KG1 (cell line): ENCODE measurements at regions not wholly inside any gene's neighbourhood (a gene's known extent, or its start where the extent isn't known, plus 50 kb on each side); places are given as distances from the start of the nearest gene placed in this dataset.
"Not testable (repeated sequence)": the region's sequence is repeated elsewhere in the genome, so short reads cannot be mapped to it uniquely, and the experiment has no call there.

Experiments used
- DNase-seq: peaks from one replicate; lab custom pipeline; 2025; lab: John Stamatoyannopoulos, UW

DNA sequence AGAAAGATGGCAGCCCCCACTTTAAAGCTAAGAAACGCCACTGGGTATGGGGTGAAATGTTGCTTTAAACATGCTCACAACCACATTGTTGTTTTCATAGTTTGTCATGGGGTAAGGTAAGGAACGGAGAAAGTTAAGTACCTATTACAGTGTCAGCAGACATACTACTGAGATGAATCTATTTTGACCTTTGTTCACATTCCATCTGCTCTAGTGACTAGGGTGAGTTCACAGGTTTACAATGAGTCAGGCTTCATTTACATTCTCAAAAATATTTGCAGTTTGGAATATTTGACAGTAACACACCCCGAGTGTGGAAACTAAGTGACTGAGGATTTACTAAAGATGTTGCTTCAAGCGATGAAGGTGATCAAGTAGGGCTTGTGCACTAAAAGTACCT, 428.7 kb upstream of the ACVR2A start:
- DNase-seq = no peak

DNA sequence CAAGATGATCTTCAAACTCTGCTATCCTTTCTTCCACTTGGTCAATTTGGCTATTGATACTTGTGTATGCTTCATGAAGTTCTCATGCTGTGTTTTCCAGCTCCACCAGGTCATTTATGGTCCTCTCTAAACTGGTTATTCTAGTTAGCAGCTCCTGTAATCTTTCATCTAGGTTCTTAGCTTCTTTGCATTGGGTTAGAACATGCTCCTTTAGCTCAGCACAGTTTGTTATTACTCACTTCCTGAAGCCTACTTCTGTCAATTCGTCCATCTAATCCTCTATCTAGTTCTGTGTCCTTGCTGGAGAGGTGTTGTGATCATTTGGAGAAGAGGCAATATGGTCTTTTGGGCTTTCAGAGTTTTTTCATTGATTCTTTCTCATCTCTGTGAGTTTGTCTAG, 430.2 kb upstream of the ACVR2A start:
- DNase-seq = not testable (repeated sequence)

DNA sequence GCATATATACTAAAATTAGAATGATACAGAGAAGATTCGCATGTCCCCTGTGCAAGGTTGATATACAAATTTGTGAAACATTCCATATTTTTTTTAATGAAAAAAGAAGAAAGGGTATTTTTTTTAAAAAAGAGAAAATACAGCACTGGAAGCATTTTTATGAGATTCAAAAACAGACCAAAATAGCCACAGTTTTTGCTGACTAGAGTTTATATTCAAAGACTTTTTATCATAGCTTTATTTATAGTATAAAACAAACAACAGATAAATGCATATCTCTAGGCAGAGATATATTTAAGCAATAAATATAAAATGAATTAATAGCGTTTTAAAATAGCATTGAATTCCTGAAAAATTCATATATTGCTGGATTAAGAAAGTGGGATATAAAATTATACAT, 436.5 kb upstream of the ACVR2A start:
- no peak for DNase-seq

DNA sequence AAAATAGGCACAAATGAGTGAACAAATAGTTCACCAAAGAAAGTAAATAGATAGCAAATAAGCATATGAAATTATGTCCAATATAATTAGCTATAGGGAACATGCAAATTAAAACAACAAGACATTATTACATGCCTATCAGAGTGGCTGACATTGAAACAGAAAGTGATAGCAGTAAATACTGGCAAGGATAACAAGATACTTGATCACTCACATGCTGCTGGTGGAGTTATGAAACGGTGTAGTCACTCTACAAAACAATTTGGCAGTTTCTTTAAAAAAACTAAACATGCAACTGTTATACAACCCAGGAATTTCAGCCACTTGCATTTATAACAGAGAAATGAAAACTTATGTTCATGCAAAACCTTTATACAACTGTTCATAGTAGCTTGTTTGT, 439.2 kb upstream of the ACVR2A start:
- DNase-seq = no peak

DNA sequence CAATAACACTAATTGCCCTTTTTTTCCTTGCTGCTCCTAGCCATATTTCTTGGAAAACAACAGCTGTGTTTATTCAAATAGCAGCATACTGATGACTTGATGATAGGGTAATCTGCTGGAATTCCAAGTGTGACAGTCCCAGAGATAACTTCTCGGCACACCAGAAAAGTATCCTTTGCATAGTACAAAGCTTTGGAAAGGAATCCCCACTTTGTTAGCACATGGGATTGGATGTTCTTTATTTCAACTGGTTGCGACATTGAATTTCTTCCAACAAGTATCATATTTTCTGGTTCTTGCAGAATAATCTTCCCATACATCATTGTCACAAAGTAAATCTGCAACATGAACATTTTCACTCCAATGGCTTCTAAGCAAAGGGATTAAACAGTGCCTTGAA, 445.8 kb upstream of the ACVR2A start:
- no peak for DNase-seq

DNA sequence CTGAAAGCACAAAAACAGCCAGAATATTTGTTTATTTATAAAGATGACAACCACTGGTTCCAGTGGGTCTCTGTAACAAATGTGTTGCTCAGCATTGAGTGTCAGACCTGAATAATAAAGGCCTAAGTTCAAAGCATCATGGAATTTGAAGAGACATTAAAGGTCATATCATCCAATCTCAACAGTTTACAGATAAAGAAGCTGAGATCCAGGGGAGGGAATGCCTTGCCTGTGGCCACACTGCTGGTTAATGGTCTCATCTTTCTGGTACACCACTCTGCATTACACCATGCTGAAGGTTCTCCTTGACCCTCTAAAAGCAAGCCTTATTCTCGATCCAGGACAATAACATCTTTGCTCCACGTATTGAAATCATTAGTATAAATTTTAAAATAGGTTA, 446.5 kb upstream of the ACVR2A start:
- no peak for DNase-seq

DNA sequence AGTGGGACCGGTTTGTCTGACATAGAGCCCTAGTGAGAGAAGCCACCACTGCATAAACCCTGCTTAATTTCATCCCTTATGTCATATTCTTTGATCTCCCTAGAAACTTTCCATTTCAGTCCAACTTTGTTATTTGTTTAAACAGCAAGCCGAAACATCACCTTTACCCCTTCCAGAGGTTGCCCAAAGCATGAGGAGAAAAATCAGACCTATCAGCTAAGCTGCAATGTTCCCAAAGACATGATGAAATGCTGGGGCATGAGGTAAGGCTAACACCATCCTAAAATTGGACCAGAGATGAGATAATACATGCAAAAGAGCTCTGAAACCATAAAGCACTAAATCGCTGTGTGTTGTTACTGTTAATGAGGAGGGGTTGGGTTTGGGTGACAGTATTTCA, 447.9 kb upstream of the ACVR2A start:
- no peak for DNase-seq

DNA sequence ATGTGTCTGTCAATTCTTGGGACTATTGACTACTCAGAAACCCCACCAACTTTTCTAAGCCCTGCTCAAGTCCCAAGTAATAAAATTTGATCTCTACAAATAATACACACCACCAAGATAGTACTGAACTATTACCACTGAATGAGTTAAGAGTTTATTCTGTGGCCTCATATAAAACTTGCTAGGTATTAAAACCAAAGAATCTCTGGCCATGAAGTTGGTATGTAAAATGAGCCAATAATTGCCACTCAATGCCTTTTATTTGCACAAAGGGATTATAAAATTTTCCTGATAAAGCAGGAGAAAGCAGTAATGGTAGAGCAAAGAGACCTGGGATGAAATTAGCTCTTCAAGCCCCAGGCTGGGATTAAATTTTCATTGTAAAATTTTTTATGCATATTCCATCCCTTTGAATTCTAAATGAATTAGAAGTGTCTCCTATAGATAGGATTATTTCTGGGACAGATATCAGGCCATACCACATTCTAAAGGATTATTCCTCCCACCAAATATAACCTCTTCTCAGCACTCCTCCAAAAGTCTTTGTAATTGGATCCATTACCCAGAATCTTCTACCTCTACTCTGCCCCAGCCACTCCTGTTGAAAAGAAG, 450.5 kb upstream of the ACVR2A start:
- no peak for DNase-seq

DNA sequence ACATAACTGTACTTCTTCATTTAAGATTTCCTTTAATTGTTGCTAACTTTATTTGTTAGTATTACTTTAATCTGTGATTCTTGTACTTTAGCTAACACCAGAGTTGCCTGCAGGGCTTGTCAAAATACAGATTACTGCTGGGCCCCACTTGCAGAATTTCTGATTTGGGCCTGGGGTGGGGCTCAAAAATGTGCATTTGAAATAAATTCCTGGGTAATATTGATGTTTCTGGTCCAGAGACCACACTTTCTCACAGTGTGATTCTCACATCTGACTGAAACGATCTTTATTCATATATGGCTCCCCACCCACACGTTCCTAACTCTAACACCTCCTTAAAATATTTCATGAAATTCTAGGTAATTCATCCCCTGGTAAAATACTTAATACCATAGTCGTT, 452.6 kb upstream of the ACVR2A start:
- no peak for DNase-seq

DNA sequence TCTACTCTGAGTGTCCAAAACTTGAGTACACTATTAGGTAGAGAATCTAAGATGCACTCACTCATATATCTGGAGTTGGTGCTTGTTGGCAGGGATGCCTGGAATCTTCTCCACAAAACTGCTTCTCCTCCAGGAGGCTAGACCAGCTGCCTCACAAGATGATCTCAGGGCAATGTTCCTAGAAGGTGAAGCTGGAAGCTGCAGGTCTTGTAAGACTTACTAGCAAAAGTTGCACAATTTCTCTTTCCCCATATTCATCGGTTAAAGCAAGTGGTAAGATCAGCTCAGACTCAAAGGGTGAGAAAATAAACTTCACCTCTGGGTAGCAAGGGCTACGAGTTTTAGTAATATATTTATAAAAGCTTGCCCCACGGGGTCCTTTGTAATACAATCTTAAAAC, 454.4 kb upstream of the ACVR2A start:
- no peak for DNase-seq

DNA sequence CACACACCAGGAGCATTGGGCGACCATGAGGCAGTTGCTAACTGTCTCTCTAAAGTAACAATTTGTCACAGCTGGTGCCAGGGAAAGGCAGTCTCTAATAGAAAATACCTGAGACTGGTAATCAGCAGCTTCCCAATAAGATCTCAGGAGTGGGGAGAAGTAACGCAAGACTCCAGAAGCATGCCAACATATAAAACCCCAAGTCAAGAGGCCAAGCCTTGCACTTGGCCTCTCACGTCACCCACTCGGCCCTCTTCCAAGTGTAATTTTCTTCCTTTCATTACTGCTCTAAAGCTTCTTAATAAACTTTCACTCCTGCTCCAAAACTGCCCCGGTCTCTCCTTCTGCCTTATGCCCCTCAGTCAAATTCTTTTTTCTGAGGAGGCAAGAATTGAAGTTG, 455.6 kb upstream of the ACVR2A start:
- DNase-seq = no peak

DNA sequence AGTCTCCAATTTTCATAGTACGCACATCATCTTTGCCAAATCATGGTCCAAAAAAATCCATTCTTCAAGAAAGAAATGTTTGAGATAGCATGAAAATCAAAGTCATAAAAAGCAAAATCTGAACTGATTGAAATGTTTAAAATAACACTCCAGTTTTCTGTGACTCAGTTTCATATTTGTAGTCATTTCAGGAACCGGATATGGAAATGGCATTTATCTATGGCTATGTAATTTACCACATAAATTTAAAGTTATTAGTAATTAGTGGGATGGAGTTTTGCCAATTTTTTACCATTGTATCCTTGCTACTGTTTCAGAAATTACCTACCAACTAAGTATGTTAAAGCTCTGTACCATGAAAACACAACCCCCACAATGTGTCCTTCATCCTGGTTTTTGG, 456.6 kb upstream of the ACVR2A start:
- DNase-seq = no peak

DNA sequence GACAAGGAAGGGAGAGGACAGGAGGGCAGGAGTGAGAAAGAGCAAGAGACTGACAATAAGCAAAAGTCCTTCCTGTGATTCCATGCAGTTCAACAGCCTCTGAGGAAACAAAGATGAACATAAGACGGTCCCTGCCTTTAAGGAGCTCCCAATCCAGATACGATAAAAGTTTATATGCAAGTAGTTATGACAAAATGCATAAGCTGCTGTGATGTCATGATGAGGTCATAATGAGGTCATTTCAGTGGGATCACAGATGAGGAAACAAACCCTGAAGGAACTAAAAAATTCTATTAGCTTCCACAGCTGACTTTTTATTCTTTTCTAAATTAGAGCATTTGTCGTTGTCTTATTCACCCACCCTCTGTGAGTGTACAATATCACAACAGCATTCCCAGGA, 458.5 kb upstream of the ACVR2A start:
- DNase-seq = no peak

DNA sequence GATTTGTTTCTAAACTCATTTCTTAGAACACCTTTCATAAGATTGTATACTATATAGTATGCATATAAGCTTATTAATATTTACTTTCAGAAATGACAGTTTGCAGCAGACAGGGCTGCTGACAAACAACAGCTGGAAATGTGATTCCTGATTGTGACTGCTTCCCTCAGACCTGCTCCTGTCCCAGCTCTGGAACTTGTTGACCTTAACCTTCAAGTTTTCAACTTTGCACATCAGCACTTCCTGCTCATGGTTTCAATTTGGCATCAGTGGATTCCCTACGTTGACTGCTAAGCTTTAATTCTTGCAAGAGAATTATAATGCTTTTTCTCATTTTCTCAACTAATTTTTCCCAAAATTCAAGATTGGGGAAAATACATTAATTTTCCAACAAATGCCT, 459.2 kb upstream of the ACVR2A start:
- DNase-seq = no peak

DNA sequence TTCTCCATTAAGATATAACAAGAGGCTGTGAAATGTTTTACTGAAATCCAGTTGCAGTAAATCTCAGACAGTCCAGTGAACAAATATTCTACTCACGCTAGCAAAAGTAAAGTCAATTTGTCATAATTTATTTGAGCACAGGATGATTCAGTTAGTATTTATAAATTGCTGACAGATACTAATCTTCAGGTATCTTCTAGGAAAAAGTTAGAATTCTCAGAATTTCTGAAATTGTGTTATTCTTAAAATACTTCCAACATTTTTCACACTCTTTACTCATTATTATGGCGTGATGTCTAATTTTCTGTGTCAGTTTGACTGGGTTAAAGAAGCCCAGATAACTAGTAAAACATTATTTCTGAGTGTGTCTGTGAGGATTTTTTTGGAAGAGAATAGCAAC, 460.2 kb upstream of the ACVR2A start:
- no peak for DNase-seq

DNA sequence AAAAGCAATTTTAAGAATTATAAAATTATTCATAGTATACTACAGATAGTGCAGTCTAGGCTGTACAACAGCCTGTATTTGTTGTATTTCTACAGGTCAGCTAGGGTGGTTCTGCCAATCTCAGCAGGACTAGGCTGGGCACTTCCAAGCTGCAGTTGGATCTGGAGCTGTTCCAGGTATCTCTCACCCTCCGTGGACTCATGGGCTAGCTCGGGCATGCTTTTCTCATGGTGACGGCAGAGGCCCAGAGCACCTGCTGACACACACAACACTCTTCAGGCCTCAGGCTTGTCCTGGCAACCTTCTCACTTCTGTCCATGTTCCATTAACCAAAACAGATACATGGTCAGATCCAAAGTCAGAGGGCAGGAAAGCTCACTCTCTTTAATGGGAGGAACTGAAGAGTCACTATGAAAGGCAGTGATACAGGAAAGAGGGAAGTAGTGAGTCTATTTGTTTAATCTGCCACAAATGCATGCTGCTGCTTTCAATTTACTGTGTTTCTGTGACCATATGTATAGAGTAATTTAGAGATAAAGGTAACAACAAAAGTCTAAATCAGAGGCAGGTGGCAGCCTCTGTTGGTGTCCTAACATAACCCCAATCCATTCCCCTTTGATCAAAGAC, 462.4 kb upstream of the ACVR2A start:
- DNase-seq = no peak

DNA sequence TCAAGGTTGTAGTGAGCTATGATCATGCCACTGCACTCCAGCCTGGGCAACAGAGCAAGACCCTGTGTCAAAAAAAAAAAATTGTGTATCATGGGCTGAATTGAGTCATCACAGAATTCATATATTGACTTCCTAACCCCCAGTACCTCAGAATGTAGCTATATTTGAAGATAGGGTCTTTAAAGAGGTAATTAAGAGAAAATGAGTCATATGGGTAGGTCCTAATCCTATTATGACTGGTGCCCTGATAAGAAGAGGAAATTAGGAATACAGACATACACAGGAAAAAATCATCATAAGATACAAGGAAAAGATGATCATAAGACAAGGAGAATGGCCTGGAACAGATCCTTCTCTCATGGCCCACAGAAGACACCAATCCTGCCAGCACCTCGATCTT, 466.4 kb upstream of the ACVR2A start:
- no peak for DNase-seq

DNA sequence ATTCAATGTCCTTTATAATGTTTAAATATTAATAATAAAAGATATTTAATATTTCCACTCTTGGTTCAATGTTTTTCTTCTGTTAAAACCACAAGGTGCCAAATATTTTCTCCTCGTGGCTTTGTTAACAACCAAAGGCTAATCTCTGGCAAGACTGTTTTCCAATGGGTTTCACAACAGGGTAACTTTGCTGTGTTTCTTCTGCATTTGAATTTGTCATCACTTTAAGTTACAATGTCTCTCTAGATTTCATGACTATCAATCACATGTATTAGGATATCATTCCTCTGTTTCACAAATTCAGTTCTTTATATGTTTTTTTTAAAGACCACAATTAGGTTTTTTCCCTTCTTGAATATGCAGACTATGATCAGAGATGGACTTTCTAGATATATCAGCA, 469.8 kb upstream of the ACVR2A start:
- DNase-seq = no peak

DNA sequence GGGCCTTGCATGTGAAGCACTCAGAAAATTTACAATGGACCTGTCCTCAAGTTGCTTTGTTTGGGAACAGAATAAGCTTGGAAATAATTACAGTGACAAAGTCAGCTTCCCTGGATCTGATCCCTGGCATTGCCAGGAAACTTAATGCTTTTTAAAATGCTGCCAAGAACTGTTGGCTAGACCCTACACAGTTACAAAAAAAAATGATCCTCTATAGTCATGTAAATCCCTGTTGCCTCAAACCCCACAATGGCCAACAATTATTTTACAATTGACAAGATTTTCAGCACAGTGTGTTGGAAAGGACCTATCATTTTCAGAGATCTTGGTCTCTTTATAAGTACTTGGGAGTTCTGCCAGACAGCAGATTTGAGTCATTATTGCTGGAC, 470.4 kb upstream of the ACVR2A start:
- DNase-seq = no peak

DNA sequence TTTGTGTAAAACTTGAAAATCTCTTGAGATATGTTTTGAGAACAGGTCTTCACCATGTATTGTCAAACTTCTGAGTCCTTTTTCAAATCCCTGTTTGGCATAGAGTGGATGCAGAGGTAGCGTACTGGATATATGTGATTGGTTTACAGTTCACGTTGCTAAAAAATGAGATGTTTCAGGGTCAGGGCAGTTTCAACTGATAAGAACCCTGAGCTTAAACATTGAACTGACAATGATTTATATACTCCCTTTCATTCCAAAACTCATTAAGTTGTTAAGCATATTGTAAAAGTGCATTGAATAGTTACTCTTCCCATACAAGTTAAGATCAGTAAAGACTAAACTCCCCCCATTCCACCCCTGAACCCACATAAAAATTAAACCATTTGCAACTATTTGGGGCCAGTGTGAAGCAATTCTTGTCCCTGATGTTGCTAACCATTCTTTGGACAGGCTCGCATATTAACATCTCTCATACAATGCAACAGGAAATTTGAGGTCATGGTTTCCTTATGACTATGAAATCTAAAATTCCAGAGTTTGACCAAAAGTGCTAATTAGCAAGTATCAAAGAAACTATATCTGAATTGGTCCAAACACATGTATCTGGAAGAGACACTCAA, 470.9 kb upstream of the ACVR2A start:
- DNase-seq = no peak

DNA sequence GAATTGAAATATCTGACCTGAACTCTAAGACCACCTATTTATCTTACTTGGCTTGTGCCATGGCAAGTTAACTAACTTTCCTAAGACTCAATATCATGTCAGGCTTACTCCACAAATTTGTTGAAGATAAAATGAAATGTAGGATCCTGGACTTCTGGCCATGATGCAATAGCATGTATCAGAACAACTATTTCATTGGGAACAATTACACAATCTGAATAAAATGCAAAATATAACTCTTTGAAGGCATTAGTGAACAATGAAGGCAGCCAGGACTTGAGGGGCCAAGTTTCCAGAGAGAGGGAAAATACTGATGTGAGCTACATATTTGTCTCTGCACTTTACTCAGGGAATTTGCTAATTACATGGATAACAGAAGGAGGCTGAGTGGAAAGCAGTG, 476.5 kb upstream of the ACVR2A start:
- DNase-seq = no peak

DNA sequence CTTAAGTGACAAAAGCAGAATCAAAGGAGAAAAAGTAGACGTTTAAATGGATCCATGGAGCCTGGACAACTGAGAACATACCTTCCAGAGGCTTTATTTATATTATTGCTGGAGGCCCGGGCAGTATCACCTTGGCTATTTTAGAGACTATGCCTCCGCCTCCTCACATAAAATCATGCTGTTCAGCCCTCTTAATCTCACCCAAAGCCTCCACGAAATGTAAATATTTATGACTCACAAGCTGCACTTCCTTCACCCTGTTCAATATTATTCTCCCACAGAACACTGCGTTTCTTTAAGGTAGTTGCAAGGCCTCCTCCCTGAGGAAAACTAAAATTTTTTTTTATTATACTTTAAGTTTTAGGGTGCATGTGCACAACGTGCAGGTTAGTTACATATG, 478.6 kb upstream of the ACVR2A start:
- no peak for DNase-seq

DNA sequence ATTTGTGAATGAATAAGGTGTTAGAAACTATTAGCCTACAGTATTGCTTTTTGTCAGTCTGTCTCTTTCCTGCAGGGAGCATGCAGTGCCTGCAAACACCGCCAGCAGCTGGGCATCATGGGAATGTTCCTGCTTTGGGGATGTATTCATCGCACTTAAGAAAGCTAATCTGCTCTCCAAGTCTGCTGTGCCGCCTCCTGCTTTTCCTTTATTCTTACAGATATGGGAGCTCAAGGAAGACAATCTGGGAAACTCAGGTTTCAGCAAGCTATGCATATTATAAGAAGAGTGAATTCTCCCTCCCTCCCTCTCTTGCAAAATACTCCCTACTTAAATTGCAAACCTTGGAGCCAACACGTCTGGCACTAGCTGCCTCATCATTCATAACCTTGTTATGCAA, 479.2 kb upstream of the ACVR2A start:
- no peak for DNase-seq

DNA sequence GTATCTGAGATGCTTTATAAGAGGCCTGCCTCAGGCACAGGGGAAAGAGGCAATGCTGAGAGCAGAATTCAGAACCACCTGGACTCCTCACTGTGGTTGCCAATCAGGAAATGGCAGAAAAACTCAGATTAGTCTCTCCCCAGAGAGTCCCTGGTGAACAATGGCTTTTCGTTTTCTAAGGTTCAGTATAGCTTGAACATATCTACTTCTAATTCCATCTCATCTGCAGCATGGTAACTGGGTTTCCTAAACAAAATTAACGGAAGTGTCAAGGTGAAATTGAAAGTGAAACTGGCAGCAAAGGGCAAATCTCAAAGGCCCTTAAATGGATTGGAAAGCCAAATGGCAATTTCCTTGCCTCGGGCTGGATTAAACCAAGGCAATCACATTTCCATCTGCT, 480.2 kb upstream of the ACVR2A start:
- no peak for DNase-seq
